ENCODE measurements at regions not wholly inside any gene's neighbourhood (a gene's known extent, or its start where the extent isn't known, plus 50 kb on each side); places are given as distances from the start of the nearest gene placed in this dataset.
"Not testable (repeated sequence)": the region's sequence is repeated elsewhere in the genome, so short reads cannot be mapped to it uniquely, and the experiment has no call there.

- DNase-seq (ENCODE audit: low read depth in 3 of 3): not testable (repeated sequence)
Measured at GRCh38 chr13:22889376-22889775, 291.4 kb upstream of the SGCG start.

- DNase-seq (ENCODE audit: low read depth in 3 of 3): no peak
Measured at GRCh38 chr13:22893204-22893603, 287.6 kb upstream of the SGCG start.

- no peak for DNase-seq (ENCODE audit: low read depth in 3 of 3)
Measured at GRCh38 chr13:22893777-22894176, 287.0 kb upstream of the SGCG start.

DNA sequence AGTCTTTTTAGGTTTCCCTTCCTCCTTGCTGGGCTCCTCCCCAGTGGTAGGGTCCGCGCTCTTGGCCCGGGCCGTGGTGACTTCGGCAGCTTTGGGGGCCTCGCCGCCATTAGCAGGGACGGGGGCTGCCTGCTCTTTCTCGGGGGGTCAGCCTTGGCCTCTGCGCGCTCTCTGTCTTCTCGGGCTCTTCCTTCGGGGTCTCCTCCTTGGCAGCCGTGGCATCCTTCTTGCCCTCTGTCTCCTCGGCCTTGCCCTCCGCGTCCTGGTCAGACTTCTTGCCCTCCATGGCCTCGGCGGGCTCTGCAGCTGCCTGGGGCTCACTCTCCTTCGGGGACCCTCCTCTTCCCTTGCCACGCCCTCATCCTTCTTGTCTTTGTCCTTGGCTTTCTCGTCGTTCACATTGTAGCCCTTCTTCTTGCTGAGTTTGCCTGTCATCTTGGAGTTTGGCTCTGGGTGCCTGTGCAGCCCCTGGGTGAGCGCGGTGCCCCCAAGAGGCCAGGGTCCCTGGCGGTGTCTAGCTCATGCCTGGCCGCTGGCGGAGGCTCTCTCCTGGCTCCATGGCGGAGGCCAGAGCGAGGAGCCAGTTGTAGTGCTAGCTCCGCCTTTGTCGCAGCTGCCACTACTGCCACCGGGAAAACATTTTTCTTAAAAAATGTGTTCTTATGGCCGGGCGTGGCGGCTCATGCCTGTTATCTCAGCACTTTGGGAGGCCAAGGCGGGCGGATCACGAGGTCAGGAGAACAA lies 283.0 kb upstream of the SGCG start:
- DNase-seq (ENCODE audit: low read depth in 3 of 3): no peak

DNA sequence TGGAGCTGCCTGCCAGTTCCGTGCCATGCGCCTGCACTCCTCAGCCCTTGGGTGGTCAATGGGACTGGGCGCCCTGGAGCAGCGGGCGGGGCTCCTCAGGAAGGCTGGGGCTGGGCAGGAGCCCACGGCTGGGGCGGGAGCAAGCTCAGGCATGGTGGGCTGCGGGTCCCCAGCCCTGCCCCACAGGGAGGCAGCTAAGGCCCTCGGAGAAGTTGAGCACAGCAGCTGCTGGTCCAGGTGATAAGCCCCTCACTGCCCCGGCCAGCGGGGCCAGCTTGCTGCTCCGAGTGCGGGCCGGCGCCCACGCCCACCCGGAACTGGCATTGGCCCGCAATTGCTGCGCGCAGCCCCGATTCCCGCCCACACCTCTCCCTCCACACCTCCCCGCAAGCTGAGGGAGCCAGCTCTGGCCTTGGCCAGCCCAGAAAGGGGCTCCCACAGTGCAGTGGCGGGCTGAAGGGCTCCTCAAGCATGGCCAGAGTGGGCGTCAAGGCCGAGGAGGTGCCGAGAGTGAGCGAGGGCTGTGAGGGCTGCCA lies 280.3 kb upstream of the SGCG start:
- DNase-seq (ENCODE audit: low read depth in 3 of 3): not testable (repeated sequence)

DNA sequence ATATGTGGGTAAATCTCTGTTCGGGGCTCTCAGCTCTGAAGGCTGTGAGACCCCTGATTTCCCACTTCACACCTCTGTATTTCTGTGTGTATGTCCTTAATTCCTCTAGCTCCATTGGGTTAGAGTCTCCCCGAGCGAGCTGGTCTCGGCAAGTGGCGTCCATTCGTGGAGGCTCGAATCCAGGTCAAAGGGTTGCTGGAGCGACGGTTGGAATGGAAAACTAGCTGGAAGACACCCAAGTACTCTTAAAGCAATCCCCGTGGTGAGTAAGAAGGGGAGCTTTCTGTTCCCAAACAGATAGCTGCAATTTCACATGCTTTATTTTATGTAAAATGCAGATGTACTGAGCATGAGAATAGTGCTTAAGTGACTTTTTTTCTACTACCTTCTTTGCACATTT lies 277.5 kb upstream of the SGCG start:
- DNase-seq (ENCODE audit: low read depth in 3 of 3): no peak

DNA sequence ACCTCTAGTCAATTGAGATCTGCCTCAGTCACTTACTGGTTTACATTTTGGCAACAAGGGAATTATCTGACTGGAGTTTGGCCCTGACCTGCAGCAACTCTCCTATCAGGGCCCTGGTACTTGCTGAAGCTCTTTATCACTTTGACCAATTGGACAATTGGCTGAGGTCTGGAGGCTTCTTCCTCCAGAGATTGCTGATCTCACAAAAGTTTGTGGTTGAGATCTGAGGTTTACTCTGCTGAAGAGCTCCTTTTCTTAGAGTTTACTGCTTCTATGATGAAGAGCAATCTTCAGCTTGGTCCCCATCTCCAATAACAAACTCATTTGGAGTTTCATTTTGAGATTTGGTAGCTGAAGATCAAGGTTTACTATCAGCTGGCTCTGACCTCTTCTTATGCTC lies 276.9 kb upstream of the SGCG start:
- DNase-seq (ENCODE audit: low read depth in 3 of 3): no peak

DNA sequence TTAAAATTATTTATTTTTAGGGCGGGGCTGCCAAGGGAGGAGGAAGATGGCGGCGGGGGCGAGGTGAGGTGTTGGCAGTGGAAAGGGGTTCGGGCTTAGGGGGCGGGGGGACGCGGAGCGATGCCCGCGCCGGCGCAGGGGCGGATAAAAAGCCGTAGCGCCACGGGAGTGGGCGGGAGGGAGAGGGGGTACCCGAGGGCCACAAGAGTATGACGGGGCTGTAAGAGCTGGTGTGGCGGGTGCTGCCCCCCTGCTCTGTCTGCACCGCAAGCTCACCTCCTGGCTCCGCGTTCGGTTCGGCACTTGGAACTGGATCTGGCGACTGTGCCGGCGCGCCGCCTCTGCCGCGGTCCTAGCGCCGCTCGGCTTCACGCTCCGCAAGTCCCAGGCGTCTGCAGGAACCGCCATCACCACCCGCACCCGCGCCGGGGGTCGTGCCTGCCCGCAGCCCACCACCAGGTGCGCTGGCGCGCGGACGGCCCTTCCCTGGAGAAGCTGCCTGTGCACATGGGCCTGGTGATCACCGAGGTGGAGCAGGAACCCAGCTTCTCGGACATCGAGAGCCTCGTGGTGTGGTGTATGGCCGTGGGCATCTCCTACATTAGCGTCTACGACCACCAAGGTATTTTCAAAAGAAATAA lies 265.2 kb upstream of the SGCG start:
- DNase-seq (ENCODE audit: low read depth in 3 of 3): no peak

DNA sequence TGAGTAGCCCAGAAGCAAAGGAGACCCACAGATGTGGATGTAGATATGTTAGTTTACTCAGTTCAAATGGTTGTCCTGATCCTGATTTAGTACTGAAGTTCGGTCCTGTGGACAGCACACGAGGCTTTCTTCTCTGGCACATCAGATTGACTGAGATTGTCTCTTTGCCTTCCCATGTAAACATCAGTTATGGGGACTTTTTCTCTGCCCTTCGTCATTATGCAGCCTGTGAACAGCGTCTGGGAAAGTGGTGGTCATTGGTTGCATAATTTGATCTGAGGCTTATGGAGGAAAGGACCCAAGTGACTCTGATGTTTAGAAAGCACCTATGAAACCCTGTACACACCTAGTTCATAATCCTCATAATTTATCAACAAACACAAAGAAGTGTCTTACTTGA lies 264.5 kb upstream of the SGCG start:
- DNase-seq (ENCODE audit: low read depth in 3 of 3): not testable (repeated sequence)

DNA sequence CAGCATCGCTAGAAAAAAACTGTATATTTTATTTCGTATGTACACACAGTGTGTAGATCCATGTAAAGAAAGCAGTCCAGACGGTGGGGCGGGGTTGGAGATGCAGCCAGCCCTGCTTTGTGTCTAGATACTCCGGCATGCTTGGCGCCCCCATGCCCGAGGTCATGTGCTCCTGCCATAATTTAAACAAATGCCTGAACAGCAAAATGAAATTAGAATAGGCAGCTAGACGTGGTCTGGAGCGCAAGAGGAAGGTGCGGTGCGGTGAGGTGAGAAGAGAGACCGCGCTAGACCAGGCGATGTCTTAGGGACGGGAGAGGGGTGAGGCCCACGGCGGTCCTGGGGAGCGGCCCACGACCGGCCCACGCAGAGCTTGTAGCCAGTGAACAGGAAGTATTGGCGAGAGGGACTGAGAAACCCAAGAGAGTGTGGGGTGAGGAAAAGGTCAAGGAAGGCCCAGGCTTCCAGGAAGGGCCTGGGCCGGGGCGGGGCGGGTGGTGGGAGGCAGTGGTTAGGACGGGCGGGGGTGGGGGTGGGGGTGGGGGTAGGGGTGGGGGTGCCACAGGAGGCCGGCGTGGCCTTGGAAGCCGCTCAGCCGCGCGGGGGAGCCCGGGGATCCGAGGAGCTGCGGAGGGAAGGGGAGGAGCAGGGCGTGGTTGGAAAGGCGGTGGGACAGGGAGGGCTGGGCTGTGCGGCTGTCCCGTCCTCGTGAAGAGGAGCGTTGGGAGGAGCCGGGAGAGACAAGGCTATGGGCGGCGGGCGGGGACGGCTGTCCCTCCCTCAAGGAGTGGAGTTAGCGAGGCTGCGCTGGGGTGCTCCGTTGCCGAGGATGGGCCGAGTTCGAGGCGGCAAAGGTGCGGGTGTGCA lies 254.7 kb upstream of the SGCG start:
- DNase-seq (ENCODE audit: low read depth in 3 of 3): no peak

DNA sequence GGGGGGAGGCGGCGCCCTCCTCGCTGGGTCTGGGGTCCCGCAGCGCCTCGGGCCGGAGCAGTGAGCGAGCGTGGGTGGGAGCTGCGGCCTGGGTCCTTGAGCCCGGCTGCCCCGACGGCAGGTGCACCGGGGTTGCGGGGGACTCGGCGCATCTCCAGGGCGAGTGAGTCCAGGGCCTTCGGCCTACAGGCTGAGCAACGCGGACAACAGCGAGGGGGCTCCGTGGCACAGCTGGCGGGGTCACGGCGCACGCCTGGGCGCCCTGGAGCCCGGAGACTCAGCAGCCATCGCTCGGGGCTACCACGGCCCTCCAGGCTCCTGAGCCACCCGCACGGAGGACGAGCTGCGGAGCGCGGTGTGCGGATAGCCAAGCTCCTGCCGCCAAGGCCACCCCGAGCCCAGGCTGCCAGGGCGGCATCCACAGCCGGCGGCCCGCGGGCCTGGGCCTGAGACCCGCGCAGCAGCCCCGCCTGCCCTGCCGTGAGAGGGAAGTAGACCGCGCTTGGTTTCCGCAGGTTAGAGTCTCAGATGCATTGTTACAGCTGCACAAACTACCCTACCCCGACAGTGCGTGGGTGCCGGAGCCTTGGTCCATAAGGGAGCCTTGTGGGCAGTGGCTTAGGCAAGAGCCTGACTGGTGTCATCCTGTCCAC lies 253.9 kb upstream of the SGCG start:
- DNase-seq (ENCODE audit: low read depth in 3 of 3): no peak

- not testable (repeated sequence) for DNase-seq (ENCODE audit: low read depth in 3 of 3)
Measured at GRCh38 chr13:22927845-22928244, 252.9 kb upstream of the SGCG start.

- no peak for DNase-seq (ENCODE audit: low read depth in 3 of 3)
Measured at GRCh38 chr13:22929381-22930126, 251.2 kb upstream of the SGCG start.

- DNase-seq (ENCODE audit: low read depth in 3 of 3): no peak
Measured at GRCh38 chr13:22931576-22931975, 249.2 kb upstream of the SGCG start.

- DNase-seq (ENCODE audit: low read depth in 3 of 3): not testable (repeated sequence)
Measured at GRCh38 chr13:22932632-22933412, 248.0 kb upstream of the SGCG start.

- DNase-seq (ENCODE audit: low read depth in 3 of 3): no peak
Measured at GRCh38 chr13:22933571-22934181, 247.1 kb upstream of the SGCG start.

DNA sequence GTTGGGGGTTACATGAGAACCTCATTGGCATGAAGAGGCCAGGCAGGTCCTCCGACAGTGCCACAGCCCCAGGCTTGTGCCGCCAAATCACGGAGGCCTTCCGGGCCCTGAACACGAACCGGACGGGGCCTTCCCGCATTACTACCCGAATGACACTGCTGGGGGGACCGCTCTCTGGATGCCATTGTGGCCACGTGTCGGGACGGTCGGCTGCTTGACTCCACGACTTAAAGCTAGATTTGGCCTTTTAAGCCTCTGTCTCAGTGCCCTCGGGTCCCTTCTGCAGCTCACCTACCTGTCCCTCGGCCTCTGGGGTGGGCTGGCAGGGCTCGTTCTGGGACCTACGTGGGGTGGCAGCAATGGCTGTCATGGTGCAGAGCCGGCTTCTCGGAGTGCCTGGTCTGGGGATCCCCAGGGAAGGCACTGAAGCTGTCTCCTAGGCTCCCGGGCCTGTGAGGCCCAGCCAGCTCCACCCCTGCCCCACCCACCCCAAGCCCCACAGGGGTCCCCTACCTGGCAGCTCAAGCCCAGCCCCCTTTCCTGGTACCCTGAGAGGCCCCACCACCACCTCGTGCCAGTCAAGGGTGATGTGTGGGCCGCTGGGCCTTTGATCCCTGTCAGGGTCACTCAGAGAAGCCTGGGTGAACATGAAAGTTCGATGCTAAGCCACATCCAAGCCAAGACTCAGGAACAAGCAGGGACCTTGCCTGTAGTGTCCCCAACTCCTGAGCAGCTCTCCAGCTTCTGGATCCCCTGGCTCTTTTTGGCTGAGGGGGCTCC lies 245.8 kb upstream of the SGCG start:
- no peak for DNase-seq (ENCODE audit: low read depth in 3 of 3)

- no peak for DNase-seq (ENCODE audit: low read depth in 3 of 3)
Measured at GRCh38 chr13:22936228-22936627, 244.6 kb upstream of the SGCG start.

DNA sequence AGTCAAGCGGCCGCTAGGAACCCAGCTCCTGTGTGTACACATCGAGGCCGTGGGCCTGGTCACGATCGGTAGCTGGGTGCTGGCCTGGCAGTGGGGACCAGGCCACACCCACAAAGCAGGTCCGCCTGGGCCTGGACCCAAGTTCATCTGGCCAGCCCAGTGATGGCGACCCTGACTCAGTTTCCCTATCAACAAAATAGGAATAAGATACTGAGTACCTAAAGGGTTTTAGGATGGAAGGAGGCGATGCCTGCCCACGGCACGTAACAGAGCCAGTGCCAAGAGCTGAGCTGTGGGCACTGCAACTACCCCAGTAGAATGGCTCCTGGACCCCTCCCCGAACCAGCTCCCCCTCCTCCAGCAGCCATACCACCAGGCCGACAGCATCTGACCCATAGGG lies 243.5 kb upstream of the SGCG start:
- DNase-seq (ENCODE audit: low read depth in 3 of 3): no peak

All from stimulated activated CD4-positive, alpha-beta T cell treated with anti-CD3 and anti-CD28 coated beads, TNF-alpha, amount 100 ng/mL, for 48 hours (primary cell).